Pons (tissue), 1 donor: ENCODE measurements at regions not wholly inside any gene's neighbourhood (a gene's known extent, or its start where the extent isn't known, plus 50 kb on each side); places are given as distances from the start of the nearest gene placed in this dataset.
"Not testable (repeated sequence)": the region's sequence is repeated elsewhere in the genome, so short reads cannot be mapped to it uniquely, and the experiment has no call there.

Experiments
- DNase-seq: peaks from one replicate; pipeline ENCODE4 v3.0.0-alpha.2; 2016; ENCODE audit warnings: low spot score

GRCh38 chr21:18550361-18550760 lies 146.8 kb upstream of the TMPRSS15 start:
- no peak for DNase-seq

DNA sequence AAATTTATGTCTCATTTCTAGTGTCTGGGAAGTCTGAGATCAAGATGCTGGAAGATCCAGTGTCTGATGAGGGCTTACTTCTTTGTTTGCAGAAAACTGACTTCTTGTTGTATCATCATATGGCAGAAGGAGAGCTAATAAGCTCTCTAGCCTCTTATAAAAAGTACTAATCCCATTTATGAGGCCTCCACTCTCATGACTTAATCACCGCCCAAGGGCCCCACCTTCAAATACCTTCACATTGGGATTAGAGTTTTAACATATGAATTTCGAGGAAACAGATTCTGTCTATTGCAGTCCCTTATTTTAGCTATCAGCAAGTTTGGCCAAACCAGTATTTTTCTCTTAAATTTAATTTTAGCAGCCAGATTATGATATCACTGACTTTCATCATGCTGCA lies 150.2 kb upstream of the TMPRSS15 start:
- DNase-seq, result no peak

DNA sequence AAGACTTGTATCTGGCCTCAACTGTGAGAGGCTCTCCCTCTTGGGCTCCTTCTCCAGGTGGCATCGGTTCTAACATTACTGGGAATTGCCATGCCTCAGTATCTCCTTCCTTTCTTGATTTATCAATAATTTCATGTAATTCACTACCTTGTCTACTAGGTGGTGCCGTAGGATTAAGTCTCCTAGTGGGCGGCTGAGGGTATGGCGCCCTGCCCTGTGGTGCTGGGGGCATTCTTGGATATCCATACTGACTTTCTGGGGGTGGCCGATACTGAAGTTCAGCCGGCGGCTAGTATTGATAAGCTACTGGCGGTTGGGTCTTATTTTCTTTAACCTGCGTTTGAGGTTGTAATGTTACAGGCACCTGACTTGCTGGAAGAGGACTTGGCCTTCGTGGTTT lies 164.2 kb upstream of the TMPRSS15 start:
- DNase-seq, result not testable (repeated sequence)

DNA sequence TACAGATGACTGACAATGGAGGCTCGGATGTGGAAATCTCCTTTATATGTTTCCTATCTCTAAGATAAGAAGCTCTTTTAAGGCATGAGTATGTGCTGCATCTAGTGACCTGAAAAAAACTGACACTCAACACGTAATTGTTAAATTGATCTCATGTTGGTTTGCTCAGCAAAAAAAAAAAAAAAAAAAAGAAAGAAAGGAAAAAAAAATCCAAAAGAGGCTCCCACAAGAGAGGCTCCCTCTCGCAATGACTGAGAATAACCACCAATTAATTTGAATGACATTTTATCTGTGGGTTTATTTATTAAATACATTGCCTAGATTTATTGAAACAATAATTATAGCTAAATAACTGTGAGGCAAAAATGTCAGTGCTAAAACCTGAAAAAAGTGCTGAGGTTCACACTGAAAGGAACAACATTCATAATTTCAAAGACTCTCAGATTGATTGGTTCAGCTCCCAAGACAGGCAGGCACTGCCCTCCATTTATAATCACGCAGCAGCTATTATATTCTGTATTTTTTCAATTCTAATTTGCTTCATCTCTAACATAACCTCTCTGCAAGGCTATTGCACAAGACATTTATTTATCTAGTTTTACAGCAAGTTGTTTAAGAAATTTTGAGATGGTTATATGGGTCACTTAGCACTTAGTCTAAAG lies 184.5 kb upstream of the TMPRSS15 start:
- no peak for DNase-seq

DNA sequence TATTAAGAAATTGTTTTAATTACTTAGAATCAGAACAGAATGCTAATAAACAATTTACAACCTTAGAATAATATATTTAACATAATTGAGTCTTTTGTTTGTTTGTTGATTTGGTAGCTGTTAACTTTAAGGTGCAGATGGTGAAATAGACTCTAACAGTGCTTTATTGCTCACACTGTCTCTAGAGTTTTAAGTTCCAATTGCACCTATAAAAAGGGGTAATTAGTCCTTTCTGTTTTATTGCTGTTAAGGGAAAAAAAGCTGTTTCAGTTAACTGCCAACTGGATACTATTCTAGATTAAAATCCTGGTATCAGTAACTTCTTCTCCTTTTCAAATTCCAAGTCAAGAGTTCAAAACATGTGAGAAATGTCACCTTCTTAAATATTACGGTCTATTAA lies 197.6 kb upstream of the TMPRSS15 start:
- DNase-seq, result no peak

GRCh38 chr21:18602711-18603110 lies 199.1 kb upstream of the TMPRSS15 start:
- no peak for DNase-seq

- DNase-seq, result no peak
Measured at GRCh38 chr21:18603261-18603660, 199.7 kb upstream of the TMPRSS15 start.

DNA sequence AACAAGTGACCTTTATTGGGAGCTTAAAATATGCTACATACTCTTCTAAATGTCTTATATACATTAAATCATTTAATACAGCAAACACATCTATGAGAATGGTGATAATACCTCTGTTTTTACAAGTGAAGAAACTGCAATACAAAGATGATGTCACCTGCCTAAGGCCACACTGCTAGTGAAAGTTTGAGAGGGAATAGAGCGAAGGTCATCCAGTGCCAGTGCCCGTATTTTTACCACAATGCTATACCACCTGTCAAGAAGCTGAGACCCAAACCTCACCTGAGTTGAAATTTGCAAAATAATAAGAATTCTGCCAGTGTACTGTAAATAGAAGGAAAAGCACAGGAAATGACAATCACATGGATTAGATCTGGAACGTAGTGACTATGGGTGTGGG lies 200.4 kb upstream of the TMPRSS15 start:
- DNase-seq, result no peak

DNA sequence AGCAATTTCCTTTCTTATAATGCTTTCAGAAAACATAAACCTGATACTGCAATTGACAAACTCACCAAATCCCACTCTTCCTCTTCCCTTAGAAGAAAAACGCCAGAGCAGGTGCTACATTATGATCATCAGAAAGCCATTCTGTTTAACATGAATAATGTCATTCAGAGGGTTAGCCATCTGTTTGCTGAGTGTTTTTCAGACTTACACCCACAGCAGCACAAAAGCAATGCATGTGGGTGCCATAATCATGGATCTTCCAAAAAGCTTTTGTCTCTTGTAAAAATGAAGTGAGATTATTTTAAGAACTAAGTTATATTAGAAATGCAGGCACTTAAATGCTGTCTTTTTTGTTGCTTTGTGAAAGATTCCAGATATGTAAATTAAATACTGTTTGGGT lies 204.6 kb upstream of the TMPRSS15 start:
- no peak for DNase-seq

DNA sequence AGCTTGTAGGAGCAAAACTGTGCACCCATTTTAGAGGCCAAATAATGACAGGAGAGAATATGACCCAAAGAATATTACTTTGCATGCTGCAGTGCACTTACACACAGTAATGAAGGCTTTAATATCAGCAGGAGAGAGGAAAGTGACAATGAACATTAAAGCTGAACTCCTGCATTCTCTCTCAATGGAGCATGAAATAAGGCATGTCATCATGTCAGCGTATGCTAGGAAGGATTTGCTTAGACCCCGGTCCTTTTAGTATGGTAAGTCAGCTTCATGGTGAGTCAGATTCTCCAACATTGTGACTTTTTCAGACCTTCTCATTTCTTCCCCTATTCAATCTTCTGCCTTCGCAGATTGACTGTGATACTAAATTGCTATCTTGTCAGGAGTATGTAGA lies 210.7 kb upstream of the TMPRSS15 start:
- DNase-seq, result no peak

DNA sequence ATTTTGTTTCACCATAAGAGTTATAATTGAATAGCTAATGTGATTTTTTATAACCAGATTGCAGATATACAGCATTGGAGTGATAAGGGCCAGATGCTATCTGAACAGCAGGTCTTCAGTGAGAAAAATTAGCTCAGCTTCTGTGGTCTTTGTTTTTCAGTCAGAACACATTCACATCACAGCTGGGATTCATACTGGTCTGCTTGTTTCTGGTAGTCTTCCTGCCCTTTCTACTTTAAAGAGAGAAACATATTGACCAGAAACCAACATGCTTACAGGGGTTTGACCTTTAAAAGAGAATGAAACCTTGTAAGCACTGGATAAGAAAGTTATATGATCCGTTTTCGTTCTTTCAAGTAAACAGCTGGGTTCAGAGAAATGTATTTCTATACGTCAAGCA lies 213.7 kb upstream of the TMPRSS15 start:
- no peak for DNase-seq

GRCh38 chr21:18620436-18620835 lies 216.9 kb upstream of the TMPRSS15 start:
- no peak for DNase-seq

GRCh38 chr21:18622383-18622782 lies 218.8 kb upstream of the TMPRSS15 start:
- DNase-seq, result no peak

DNA sequence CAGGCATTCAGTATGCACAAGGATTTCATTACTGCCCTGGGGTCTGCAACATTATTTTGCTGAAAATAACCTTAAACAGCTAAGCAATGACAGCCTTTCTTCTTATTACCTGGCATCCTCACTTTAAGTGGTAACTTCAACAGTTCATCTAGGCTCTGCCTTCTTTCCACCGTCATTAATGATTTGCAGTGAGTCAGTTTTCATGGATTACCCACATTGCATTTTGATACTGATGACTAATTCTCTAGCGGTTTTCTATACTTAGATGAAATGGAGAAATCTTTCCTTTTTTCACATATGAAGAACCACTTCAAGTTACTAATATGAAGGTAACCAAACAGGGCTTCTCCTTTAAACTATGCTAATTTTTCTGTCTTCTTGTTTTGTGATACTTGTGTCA lies 226.9 kb upstream of the TMPRSS15 start:
- DNase-seq, result no peak

DNA sequence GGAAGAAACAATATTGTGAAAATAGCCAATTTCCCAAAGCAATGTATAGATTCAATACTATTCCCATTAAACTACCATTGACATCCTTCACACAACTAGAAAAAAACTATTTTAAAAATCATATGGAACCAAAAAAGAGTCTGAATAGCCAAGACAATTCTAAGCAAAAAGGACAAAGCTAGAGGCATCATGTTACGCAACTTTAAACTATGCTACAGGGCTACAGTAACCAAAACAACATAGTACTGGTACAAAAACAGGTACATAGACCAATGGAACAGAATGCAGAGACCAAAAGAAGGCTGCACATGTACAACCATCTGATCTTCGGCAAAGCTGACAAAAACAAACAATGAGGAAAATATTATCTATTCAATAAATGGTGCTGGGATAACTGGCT lies 233.3 kb upstream of the TMPRSS15 start:
- no peak for DNase-seq

DNA sequence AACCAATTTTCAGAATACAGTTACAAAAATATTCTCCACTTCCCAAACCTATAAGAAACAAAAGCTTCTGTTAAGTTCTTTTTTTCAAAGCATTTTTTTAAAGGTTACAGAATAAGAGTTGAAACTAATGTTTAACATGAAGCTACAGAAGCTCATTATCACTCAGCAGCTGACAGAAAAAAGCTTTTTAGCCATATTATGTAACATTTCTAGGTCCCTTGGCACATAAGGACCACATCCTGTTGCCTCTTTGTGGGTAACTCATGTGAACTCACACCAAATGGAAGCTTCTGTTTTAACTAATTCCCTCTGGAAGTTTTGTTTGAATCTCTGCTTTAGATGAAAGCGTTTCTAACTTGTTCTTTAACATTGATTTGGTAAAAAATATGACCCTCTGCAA lies 242.5 kb upstream of the TMPRSS15 start:
- DNase-seq, result no peak

DNA sequence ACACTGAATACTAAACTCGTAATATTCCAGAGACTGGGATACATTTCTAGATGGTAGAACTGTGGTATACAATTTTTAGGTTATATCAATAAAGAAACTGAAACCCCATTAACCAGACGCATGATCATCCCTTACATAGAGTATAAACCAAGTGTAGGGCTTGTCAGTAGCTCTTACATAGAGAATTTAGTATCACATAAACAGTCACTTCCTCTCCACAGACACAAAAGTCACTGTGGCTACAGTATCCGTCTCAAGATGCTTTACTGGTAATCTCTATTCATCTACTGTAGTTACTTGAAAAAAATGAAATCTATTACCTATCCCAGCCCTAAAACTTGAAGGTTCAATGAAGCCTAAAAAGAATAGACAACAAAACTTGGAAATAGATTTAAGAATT lies 252.3 kb upstream of the TMPRSS15 start:
- DNase-seq, result no peak

GRCh38 chr21:18661842-18662241 lies 258.3 kb upstream of the TMPRSS15 start:
- DNase-seq, result no peak

DNA sequence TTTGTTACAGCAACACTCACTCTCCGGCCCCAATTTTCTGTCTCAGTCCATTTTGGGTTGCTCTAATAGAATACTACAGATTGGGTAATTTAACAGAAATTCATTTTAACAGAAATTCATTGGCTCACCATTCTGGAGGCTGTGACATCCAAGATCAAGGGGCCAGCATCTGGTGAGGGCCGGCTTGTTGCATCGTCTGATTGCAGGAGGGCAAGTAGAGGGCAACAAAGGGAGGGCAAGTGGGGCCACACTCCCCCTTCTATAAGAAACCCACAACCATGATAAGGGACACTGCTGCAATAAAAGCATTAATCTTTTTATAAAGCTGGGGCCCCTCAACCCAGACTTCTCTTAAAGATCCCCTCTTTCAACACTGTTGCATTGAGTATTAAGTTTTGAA lies 260.1 kb upstream of the TMPRSS15 start:
- DNase-seq, result no peak

- DNase-seq, result no peak
Measured at GRCh38 chr21:18666725-18667124, 263.1 kb upstream of the TMPRSS15 start.

DNA sequence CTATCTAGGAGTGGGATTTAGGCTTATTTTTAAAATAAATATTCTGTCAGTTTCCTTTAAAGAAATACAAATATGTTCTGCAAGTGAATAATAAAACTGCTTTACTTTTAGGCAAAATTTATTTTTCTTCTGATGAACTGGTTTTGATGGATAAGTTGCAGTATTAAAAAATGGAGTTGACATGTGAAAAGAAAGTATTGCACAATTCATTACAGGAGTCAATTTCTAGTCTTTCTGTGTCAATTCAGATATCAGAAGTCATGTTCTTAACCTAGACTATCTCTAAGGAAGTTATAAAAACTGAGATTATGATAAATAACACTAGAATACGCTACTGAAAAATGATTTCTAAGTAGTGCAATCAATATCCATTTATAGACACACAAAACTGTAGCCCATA lies 270.2 kb upstream of the TMPRSS15 start:
- DNase-seq, result no peak

- no peak for DNase-seq
Measured at GRCh38 chr21:18677632-18678031, 274.0 kb upstream of the TMPRSS15 start.

DNA sequence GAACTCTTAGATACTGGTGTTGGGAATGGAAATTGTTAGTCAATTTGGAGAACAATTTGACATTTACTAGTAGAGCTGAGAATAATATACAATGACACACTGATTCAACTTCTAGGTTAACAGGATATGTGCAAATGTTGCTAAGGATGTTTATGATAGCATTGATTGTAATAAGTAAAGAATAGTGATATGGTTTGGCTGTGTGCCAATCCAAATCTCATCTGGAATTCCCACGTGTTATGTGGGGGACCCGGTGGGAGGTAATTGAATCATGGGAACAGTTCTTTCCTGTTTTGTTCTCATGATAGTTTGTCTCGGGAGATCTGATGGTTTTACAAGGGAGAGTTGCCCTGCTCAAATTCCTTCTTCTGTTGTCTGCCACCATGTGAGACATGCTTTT lies 302.4 kb upstream of the TMPRSS15 start:
- no peak for DNase-seq

- no peak for DNase-seq
Measured at GRCh38 chr21:18711662-18712061, 308.1 kb upstream of the TMPRSS15 start.

DNA sequence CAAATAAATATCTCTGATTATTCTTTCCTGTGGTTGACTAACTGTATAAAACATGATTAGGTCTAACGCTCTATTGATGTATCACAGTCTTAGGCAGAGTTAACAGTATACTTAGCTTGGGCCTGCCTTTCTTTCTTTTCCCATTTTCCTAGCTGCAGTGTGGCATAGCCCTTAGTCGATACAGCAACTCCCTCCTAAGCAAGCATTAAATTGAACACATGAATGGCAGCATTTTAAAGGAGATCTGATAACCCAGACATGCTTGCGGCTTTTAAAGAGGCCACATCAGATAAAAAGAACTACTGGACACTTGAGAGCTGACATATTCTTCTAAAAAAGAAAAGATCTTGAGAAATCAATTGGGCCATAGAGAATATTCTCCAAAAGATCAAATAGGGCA lies 312.0 kb upstream of the TMPRSS15 start:
- DNase-seq, result no peak
